HL-60 (cell line): ENCODE measurements at regions not wholly inside any gene's neighbourhood (a gene's known extent, or its start where the extent isn't known, plus 50 kb on each side); places are given as distances from the start of the nearest gene placed in this dataset.

Source experiments
- DNase-seq, 2 experiments: peaks; one replicate each; pipeline ENCODE4 v3.0.0-alpha.2; 2010 to 2020; ENCODE audit warnings: low read depth in 1 of 2, low spot score in 1 of 2
- H3K27ac ChIP-seq: fragments of 250-450 bp; sonication (Bioruptor Pico); replicated peaks from 2 replicates; pipeline ENCODE4 v1.5.1; 2020; ENCODE audit warnings: mild to moderate bottlenecking, moderate library complexity
- H3K27me3 ChIP-seq: fragments of 250-450 bp; sonication (Bioruptor Pico); 2 replicates; pipeline ENCODE4 v1.5.1; 2021; ENCODE audit warnings: mild to moderate bottlenecking, moderate library complexity; ENCODE audit not compliant: insufficient read depth, poor library complexity, severe bottlenecking
- H3K4me3 ChIP-seq: replicated peaks from 2 replicates; pipeline ENCODE4 v1.5.1; 2011; ENCODE audit warnings: mild to moderate bottlenecking, control low read depth, low read length; ENCODE audit not compliant: insufficient read depth
- GABPA ChIP-seq: IDR thresholded peaks from 2 replicates; pipeline ENCODE4 v1.6.1; 2012; ENCODE audit warnings: low read depth
- POLR2AphosphoS5 ChIP-seq: IDR thresholded peaks from 2 replicates; pipeline ENCODE4 v1.6.1; 2012; ENCODE audit warnings: low read depth
- REST ChIP-seq: IDR thresholded peaks from 2 replicates; pipeline ENCODE4 v1.6.1; 2012; ENCODE audit warnings: low read depth; ENCODE audit not compliant: insufficient replicate concordance
- SPI1 ChIP-seq: IDR thresholded peaks from 2 replicates; pipeline ENCODE4 v1.6.1; 2012; ENCODE audit warnings: low read depth, mild to moderate bottlenecking, borderline replicate concordance
- TF ChIP-seq, protein P1 (sequence below): IDR thresholded peaks from one replicate; pipeline ENCODE4 v1.5.1; 2011; ENCODE audit warnings: low read length, control low read depth, inconsistent platforms; ENCODE audit not compliant: insufficient read depth

DNA sequence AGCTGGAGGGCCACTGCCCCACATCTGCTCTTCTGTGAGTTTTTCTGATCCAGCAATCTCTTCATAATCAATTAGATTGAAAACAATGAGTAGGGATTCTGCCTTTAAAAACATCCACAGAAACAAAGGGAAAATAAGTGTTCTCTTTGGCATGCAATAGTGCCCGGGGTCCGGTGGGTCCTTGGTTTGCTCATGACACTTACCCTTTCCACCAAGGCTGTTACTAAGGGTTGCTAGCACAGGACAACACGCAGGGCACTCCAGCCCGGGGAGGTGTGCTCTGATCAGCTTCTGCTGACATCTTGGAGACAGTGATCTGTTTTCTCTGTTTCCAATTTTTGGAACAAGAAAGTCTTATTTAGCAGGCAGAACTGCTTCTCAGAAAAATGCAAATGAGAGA, 146.7 kb downstream of the TEX36 start:
- no peak overlapping the region for H3K4me3 ChIP-seq
- DNase-seq, result no peak
- H3K27me3 ChIP-seq, result no peaks in the 10 kb centered on the region
- no peak for TF ChIP-seq SPI1
- no peak for TF ChIP-seq POLR2AphosphoS5
- TF ChIP-seq, protein P1, sequence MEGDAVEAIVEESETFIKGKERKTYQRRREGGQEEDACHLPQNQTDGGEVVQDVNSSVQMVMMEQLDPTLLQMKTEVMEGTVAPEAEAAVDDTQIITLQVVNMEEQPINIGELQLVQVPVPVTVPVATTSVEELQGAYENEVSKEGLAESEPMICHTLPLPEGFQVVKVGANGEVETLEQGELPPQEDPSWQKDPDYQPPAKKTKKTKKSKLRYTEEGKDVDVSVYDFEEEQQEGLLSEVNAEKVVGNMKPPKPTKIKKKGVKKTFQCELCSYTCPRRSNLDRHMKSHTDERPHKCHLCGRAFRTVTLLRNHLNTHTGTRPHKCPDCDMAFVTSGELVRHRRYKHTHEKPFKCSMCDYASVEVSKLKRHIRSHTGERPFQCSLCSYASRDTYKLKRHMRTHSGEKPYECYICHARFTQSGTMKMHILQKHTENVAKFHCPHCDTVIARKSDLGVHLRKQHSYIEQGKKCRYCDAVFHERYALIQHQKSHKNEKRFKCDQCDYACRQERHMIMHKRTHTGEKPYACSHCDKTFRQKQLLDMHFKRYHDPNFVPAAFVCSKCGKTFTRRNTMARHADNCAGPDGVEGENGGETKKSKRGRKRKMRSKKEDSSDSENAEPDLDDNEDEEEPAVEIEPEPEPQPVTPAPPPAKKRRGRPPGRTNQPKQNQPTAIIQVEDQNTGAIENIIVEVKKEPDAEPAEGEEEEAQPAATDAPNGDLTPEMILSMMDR, result no peak
- TF ChIP-seq REST, result no peak
- no peak for TF ChIP-seq GABPA
- H3K27ac ChIP-seq, result no peak overlapping the region

- no peak overlapping the region for H3K27ac ChIP-seq
- DNase-seq, result no peak
- no peaks in the 10 kb centered on the region for H3K27me3 ChIP-seq
- TF ChIP-seq REST, result no peak
- no peak for TF ChIP-seq POLR2AphosphoS5
- no peak for TF ChIP-seq GABPA
- TF ChIP-seq, protein P1, result no peak
- TF ChIP-seq SPI1, result no peak
- no peak overlapping the region for H3K4me3 ChIP-seq
Observed at GRCh38 chr10:125535559-125535958, 147.4 kb downstream of the TEX36 start.

GRCh38 chr10:125534515-125534914, 148.4 kb downstream of the TEX36 start:
- Histone ChIP-seq H3K4me3 (no peak overlapping the region), H3K27ac (no peak overlapping the region), H3K27me3 (no peaks in the 10 kb centered on the region)
- no peak for DNase-seq
- TF ChIP-seq POLR2AphosphoS5, result no peak
- no peak for TF ChIP-seq SPI1
- no peak for TF ChIP-seq GABPA
- TF ChIP-seq, protein P1, result no peak
- TF ChIP-seq REST, result no peak
